ENCODE measurements at regions not wholly inside any gene's neighbourhood (a gene's known extent, or its start where the extent isn't known, plus 50 kb on each side); places are given as distances from the start of the nearest gene placed in this dataset.

DNA sequence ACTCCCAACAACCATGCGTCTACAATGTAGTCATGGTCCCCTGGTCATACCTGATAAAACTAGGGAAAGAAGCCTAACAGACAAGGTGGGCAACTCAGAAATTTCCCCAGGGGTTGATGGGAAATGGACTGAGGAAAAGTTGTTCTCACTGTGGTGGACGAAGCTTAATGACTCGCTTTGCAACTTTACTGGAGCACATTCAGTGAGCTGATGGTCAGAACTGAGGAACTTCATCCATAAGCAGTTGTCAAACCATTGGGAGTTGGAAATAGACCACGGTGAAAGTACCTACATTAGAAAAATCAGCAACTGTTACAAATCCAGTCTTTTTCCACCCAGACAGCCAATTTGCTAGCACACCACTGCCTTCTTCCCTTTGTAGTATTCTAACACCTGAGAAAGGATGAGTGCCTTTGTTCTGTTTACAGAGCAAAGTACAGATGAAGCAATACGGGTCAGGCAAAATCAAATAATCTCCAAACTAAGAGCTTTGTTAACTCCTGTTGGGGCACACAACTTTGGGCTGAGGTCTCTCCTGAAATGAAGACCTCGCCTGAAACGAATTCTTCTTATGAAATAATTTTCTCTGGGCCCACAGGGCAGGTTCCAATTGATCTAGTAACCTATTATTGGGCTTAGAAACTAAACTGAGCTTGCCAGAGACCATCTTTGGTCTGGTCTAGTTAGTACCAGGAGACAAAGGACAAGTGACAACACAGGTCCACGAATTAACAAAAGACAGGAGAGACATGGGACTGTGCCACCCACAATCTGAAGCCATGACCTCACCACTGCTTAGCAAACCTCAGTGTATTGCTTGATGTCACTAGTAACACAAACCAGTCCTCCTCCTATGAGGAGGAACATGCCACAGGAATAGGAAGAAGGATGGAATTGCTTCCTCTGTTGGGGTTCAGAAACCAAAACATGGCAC, 58.9 kb upstream of the NFKB1 start:
- no peak for DNase-seq

DNA sequence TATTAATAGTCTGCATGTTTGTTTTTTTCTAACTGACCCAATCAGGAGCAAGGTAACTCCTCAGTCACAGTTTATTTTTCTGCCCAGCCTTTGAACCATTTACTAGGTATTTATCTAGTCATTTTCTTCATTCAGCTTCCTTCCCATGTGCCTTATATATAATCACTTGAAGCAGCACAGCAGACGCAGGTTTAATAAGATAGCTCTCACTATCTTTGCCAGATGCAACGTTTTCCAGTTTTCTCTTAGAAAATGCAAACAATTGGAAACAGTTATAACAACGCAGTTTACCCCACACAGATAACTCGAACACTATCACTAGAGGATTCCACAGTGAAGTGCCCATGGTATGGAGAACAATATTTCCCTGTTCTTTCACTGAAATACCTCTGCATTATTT, 56.4 kb upstream of the NFKB1 start:
- no peak for DNase-seq

DNA sequence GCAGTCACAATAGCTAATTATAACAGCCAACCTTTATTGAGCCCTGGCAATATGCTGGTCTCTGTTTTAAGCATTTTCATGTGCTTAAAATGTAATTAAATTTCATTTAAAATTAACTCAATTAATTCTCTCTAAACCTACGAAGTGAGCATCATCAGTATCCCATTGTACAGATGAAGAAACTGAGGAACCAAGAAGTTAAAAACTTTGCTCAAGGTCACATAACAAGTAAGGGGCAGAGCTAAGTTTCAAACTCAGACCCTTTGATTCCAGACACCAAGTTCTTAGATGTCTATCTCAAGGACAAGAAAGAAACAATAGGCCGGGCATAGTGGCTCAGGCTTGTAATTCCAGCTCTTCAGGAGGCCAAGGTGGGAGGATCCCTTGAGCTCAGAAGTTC, 55.9 kb upstream of the NFKB1 start:
- DNase-seq: no peak

DNA sequence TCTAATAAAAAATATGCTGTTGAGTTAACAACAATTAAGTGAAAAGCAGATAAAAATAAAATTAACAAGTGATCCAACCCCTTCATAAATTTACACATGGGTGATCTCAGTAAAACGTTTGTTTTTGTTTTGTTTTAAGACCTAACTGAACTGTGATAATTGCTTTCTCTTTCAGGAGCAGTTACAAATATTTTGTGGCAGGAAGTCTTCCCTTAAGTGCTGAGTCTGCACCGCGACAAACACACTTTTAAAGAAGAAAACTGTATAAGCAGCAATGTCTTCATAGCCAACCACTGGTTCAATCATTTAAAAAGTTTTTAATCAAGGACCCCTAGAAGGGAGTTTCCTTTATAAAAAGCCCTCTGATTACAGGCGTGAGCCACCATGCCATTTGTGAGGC, 53.7 kb upstream of the NFKB1 start:
- no peak for DNase-seq

DNA sequence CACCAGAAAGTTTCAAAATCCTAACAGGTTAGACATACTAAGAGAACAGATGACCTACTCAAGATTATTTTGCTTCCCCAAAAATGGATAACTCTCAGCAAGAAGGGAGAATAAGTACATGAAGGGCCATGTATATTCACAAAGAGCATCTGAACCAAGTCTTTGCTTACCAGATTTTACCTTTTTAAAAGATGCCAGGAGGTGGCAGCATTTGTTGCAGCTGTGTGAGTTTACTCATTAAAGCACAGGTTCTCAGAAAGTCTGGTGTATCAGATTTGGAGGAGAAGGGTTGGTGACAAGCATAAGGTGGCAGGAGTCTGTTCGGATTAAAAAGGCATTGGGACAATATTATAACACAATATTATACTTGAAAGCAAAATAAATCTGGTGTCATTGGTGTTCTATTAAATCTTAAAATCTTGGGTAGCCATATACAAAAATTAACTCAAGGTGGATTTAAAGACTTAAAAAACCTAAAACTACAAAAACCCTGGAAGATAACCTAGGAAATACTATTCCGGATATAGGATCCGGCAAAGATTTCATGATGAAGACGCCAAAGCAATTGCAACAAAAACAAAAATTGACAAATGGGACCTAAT, 51.3 kb upstream of the NFKB1 start:
- DNase-seq: peak; percentile 65

DNA sequence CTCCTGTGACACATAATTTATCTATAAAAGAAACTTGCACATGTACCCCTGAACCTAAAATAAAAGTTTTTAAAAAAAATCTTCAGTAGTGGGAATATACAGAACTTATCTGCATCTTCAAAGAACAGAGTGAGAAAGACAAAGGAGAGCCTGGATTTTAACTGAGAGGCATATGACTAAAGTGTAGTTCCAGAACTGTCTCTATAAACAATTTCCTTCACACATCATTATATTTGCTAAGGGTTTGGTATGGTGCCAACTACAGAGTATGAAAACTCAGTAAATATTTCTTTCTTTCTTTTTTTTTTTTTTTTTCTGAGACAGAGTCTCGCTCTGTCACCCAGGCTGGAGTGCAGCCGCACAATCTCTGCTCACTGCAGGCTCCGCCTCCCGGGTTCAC, 49.9 kb upstream of the NFKB1 start:
- no peak for DNase-seq
